T-cell (primary cell): ENCODE measurements at regions not wholly inside any gene's neighbourhood (a gene's known extent, or its start where the extent isn't known, plus 50 kb on each side); places are given as distances from the start of the nearest gene placed in this dataset.
A peak's percentile ranks its signal among the peaks of the same experiment; 100 is the strongest.

Experiments used
- ATAC-seq, 4 experiments: fragments of 200-7000 bp in 3 of 4; fragments of 150-1000 bp in 1 of 4; cut with Tn5 transposase; replicated peaks in 1 of 4; 1 replicate in 3 of 4; 2 replicates in 1 of 4; pipeline ENCODE4 v1.10.0; 2021; ENCODE audit warnings: moderate library complexity in 3 of 4, mild to moderate bottlenecking in 2 of 4, moderate number of reproducible peaks in 1 of 4
- CTCF ChIA-PET, 2 donors: fragments of 300-600 bp; sonication (Branson Sonifier 250); formaldehyde crosslinking; loops; one replicate each; lab custom pipeline; 2022; ENCODE audit warnings: antibody characterized with exemption in 2 of 2; lab: Charles Lee
- POLR2A ChIA-PET, 2 donors: fragments of 300-600 bp; sonication (Branson Sonifier 250); formaldehyde crosslinking; loops; one replicate each; lab custom pipeline; 2022; ENCODE audit warnings: antibody characterized with exemption in 2 of 2; lab: Charles Lee
- DNase-seq, 35 experiments: peaks; one replicate each; pipeline versions ENCODE4 v3.0.0 to v3.0.0-alpha.2; 2013 to 2023
- H3K27ac ChIP-seq: one replicate; pipeline ENCODE4 v1.5.1; 2013; ENCODE audit warnings: low read length
- H3K27me3 ChIP-seq, 2 experiments: replicated peaks in 1 of 2; 1 replicate in 1 of 2; 2 replicates in 1 of 2; pipeline versions ENCODE4 v1.6.1 to v1.7.0; 2013; ENCODE audit warnings: low read length in 1 of 2, mixed read lengths in 1 of 2; ENCODE audit not compliant: control insufficient read depth in 2 of 2, insufficient read depth in 2 of 2; ENCODE audit errors: extremely low read depth in 1 of 2
- H3K36me3 ChIP-seq, 2 donors: 1 replicate in 1 of 2; 2 replicates in 1 of 2; pipeline versions ENCODE4 v1.6.1 to v1.7.0; 2013; ENCODE audit warnings: low read length in 1 of 2; ENCODE audit not compliant: control insufficient read depth in 2 of 2, insufficient read depth in 1 of 2; ENCODE audit errors: extremely low read depth in 1 of 2
- H3K4me1 ChIP-seq, 2 experiments: 1 replicate in 1 of 2; 2 replicates in 1 of 2; pipeline versions ENCODE4 v1.6.1 to v1.7.0; 2013; ENCODE audit warnings: low read length in 2 of 2, mixed read lengths in 1 of 2; ENCODE audit not compliant: insufficient read depth in 2 of 2, control insufficient read depth in 1 of 2; ENCODE audit errors: extremely low read depth in 1 of 2
- H3K4me3 ChIP-seq, 2 donors: 1 replicate in 1 of 2; 2 replicates in 1 of 2; pipeline versions ENCODE4 v1.5.1 to v1.7.0; 2013; ENCODE audit warnings: mild to moderate bottlenecking in 2 of 2, low read length in 1 of 2, moderate library complexity in 1 of 2; ENCODE audit not compliant: control insufficient read depth in 1 of 2; ENCODE audit errors: extremely low read depth in 1 of 2
- H3K9me3 ChIP-seq: 2 replicates; pipeline ENCODE4 v1.7.0; 2013
- H3K27ac Mint-ChIP-seq, 2 donors: one replicate each; pipeline ENCODE4 v1.8.0; 2020 to 2021; ENCODE audit warnings: mild to moderate bottlenecking in 2 of 2, mixed read lengths in 2 of 2
- H3K27me3 Mint-ChIP-seq, 2 donors: one replicate each; pipeline ENCODE4 v1.8.0; 2021 to 2022; ENCODE audit warnings: mixed read lengths in 2 of 2
- H3K36me3 Mint-ChIP-seq: one replicate; pipeline ENCODE4 v1.8.0; 2021; ENCODE audit warnings: mixed read lengths
- H3K4me1 Mint-ChIP-seq, 3 donors: one replicate each; pipeline ENCODE4 v1.8.0; 2020 to 2022; ENCODE audit warnings: mixed read lengths in 3 of 3, mild to moderate bottlenecking in 1 of 3
- H3K4me3 Mint-ChIP-seq, 3 donors: one replicate each; pipeline ENCODE4 v1.8.0; 2020 to 2022; ENCODE audit warnings: mild to moderate bottlenecking in 3 of 3, mixed read lengths in 3 of 3, moderate library complexity in 3 of 3
- H3K9me3 Mint-ChIP-seq, 3 donors: one replicate each; pipeline ENCODE4 v1.8.0; 2020 to 2022; ENCODE audit warnings: mixed read lengths in 3 of 3
- WGBS: methylation state at CpG from one replicate; pipeline ENCODE4 v1.1.5; 2013; ENCODE audit warnings: missing lambda C conversion rate; ENCODE audit not compliant: insufficient coverage; 5-methylcytosine and 5-hydroxymethylcytosine counted together

DNA sequence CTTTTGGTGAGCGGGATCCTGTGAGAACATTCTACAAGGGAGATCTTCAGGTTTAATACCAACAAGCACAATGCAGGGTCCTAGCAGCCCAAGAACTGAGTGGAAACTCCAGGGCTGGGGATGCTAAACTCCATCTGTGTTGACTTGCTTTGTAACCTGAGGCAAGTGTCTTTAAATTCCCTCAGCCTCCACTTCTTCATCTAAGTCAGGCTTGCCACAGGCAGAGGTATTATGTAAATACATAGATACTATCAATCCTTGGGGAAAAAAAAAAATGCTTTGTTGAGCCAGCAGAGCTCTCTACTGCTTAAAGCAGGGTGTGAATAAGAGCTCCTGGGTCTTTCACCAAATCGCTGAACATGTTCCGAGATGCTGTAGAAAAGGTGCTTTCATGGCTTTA, 114.2 kb upstream of the PHACTR1 start:
- H3K4me1 Mint-ChIP-seq, result peaks cover 0 to 2% (median 0%) of the 10 kb centered on the region in 3 donors

DNA sequence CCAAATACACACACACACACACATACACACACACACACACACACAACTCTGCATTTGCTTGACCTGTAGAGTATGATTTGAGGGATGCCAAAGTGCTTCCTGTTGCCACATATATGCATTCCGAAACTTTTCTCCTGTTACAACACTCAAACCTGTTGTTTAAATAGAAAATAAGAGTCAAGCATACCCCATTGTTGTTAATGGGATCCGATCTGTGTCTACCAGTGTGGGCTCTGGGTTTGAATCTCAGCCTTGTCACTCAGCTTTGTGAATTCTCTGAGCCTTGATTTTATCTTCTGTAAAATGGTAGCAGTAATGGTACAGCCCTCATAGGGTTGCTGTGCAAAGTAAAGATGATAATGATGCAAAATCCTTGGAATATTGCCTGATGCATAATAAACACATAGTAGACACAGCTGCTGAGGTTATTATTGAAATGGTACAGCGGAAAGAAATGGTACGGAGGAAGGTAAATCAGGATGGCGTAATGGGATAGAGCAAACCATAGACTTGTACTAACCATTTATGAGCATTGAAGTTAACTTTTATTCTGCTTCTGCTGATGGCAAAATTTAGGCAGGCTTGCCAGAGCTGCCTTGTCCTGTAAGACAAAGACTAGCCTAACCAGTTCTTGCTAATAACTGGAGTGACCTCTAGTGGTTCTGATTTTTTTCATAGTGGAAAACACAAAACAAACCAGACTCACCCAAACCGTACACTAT, 113.5 kb upstream of the PHACTR1 start:
- ATAC-seq (no peak), DNase-seq (no peak)
- Mint-ChIP-seq H3K27ac (no peak overlapping the region), H3K4me3 (no peak overlapping the region), H3K36me3 (no peaks in the 10 kb centered on the region), H3K9me3 (no peaks in the 10 kb centered on the region), H3K4me1 (peaks cover 0 to 2% (median 0%) of the 10 kb centered on the region in 3 donors), H3K27me3 (peaks cover 18 to 26% of the 10 kb centered on the region in 2 donors)
- no peaks in the 10 kb centered on the region for H3K9me3 ChIP-seq
- H3K4me3 ChIP-seq, result no peak overlapping the region
- ChIA-PET CTCF (no interaction called here), POLR2A (no interaction called here)
- no peaks in the 10 kb centered on the region for H3K4me1 ChIP-seq
- WGBS, result no CpG with 5 or more reads among the region's 6 CpGs
- no peak overlapping the region for H3K27ac ChIP-seq
- H3K27me3 ChIP-seq, result peaks cover 0 to 4% of the 10 kb centered on the region in 2 experiments
- H3K36me3 ChIP-seq, result no peaks in the 10 kb centered on the region

More for the DNA sequence above, 114.2 kb upstream of the PHACTR1 start:
- Histone ChIP-seq H3K4me1 (no peaks in the 10 kb centered on the region), H3K27ac (no peak overlapping the region), H3K36me3 (no peaks in the 10 kb centered on the region), H3K9me3 (no peaks in the 10 kb centered on the region), H3K27me3 (peaks cover 0 to 4% of the 10 kb centered on the region in 2 experiments), H3K4me3 (no peak overlapping the region)
- WGBS, result 92% methylated on average over 2 of the region's 3 CpGs
- no peak overlapping the region for H3K27ac Mint-ChIP-seq
- no peak overlapping the region for H3K4me3 Mint-ChIP-seq
- ChIA-PET CTCF (no interaction called here), POLR2A (no interaction called here)
- no peaks in the 10 kb centered on the region for H3K36me3 Mint-ChIP-seq
- no peaks in the 10 kb centered on the region for H3K9me3 Mint-ChIP-seq
- DNase-seq (no peak), ATAC-seq (no peak)
- peaks cover 18 to 24% of the 10 kb centered on the region in 2 donors for H3K27me3 Mint-ChIP-seq

DNA sequence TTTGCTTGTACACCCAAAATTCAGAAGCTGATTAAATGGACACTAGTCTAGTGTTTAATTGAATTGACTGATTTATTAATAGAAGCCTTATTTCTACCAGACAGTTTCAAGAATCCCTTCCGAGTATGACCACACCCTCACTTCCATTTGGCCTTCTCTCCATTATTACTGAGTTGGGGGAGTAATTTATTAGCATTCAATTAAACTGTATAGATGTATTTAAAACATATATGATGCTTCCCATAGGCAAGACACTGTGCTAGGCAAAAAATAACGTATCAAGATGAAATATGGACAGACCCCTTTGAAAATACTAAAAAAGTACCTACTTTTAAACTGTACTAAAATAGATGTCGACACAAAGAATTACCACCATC, 112.9 kb upstream of the PHACTR1 start:
- ATAC-seq, result no peak
- CTCF ChIA-PET, result no interaction called here
- H3K4me3 Mint-ChIP-seq, result no peak overlapping the region
- H3K4me1 Mint-ChIP-seq, result peaks cover 0 to 2% (median 0%) of the 10 kb centered on the region in 3 donors
- DNase-seq, result no peak
- no peak overlapping the region for H3K27ac ChIP-seq
- no peaks in the 10 kb centered on the region for H3K4me1 ChIP-seq
- no peaks in the 10 kb centered on the region for H3K36me3 Mint-ChIP-seq
- no peaks in the 10 kb centered on the region for H3K9me3 ChIP-seq
- peaks cover 0 to 4% of the 10 kb centered on the region in 2 experiments for H3K27me3 ChIP-seq
- H3K4me3 ChIP-seq, result no peak overlapping the region
- H3K27ac Mint-ChIP-seq, result no peak overlapping the region
- WGBS, result no CpG with 5 or more reads among the region's 3 CpGs
- POLR2A ChIA-PET, result no interaction called here
- H3K9me3 Mint-ChIP-seq, result no peaks in the 10 kb centered on the region
- no peaks in the 10 kb centered on the region for H3K36me3 ChIP-seq
- H3K27me3 Mint-ChIP-seq, result peaks cover 19 to 26% of the 10 kb centered on the region in 2 donors

DNA sequence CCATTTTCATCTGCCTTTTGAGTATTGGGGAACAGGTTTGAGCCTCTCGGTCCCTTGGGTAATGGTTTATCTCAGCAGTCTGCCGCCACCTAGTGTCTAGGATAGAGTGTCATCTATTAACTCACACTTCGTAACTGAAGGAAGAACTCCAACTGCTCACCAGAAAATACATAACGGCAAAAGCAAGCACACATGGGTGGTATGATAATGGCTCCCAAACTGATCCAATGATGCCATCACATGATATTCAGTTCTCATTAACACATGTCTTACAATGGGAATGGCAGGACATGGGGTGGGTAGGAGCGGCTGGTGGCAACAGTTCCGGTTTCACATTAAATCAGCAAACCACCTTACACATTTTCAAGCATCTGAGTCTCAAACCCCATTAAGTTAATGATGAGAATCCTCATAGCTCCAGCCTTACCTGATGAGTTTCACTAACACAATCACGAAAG, 110.7 kb upstream of the PHACTR1 start:
- WGBS, result no CpG with 5 or more reads among the region's 7 CpGs
- ChIA-PET POLR2A (interaction anchor here in 1 of 2 donors (0.6 kb wide), 1 partner anchor 947 kb away, joined by 3 read pairs; no protein-coding TSS in a partner anchor), CTCF (interaction anchor here in 1 of 2 donors (0.6 to 1.5 kb wide), 2 partner anchors 951 to 1022 kb away, joined by 4 read pairs; no protein-coding TSS in a partner anchor)
- Mint-ChIP-seq H3K36me3 (no peaks in the 10 kb centered on the region), H3K9me3 (no peaks in the 10 kb centered on the region), H3K4me1 (peaks cover 0 to 2% (median 0%) of the 10 kb centered on the region in 3 donors), H3K4me3 (no peak overlapping the region), H3K27me3 (peaks cover 12 to 26% of the 10 kb centered on the region in 2 donors), H3K27ac (no peak overlapping the region)
- H3K36me3 ChIP-seq, result no peaks in the 10 kb centered on the region
- ATAC-seq, result no peak
- H3K27ac ChIP-seq, result no peak overlapping the region
- peaks cover 0 to 4% of the 10 kb centered on the region in 2 experiments for H3K27me3 ChIP-seq
- H3K4me3 ChIP-seq, result no peak overlapping the region
- no peaks in the 10 kb centered on the region for H3K4me1 ChIP-seq
- H3K9me3 ChIP-seq, result no peaks in the 10 kb centered on the region
- DNase-seq, result peak in 21 of 35 experiments; percentile 1 to 56 (median 8)

DNA sequence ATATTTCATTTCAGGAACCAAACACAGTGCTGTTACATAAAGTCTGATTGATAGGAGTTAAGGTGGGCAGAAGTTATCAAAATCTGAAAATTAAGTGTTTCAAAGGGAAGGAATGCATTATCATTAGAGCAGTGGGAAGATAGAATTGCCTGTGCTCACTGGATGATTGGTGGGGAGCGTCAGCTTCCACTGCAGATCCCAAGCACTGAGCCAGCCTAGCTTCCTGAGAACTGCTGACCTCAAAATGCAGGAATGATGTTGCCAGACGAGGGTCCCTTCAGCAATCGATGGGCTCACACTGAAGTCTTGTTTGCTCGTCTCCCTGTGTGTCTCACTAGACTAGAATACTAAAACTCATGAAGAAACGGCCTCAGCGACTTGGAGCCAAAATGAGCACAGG, 110.0 kb upstream of the PHACTR1 start:
- WGBS, result 85% methylated on average over 5 of the region's 6 CpGs
- DNase-seq (no peak), ATAC-seq (no peak)
- Histone ChIP-seq H3K4me3 (no peak overlapping the region), H3K4me1 (no peaks in the 10 kb centered on the region), H3K27me3 (peaks cover 0 to 4% of the 10 kb centered on the region in 2 experiments), H3K36me3 (no peaks in the 10 kb centered on the region), H3K27ac (no peak overlapping the region), H3K9me3 (no peaks in the 10 kb centered on the region)
- no peaks in the 10 kb centered on the region for H3K36me3 Mint-ChIP-seq
- peaks cover 0 to 2% (median 0%) of the 10 kb centered on the region in 3 donors for H3K4me1 Mint-ChIP-seq
- no peaks in the 10 kb centered on the region for H3K9me3 Mint-ChIP-seq
- ChIA-PET POLR2A (no interaction called here), CTCF (interaction anchor here in 1 of 2 donors (0.6 to 1.5 kb wide), 2 partner anchors 952 to 1022 kb away, joined by 4 read pairs; no protein-coding TSS in a partner anchor)
- H3K27me3 Mint-ChIP-seq, result peaks cover 11 to 30% of the 10 kb centered on the region in 2 donors
- no peak overlapping the region for H3K4me3 Mint-ChIP-seq
- H3K27ac Mint-ChIP-seq, result no peak overlapping the region

DNA sequence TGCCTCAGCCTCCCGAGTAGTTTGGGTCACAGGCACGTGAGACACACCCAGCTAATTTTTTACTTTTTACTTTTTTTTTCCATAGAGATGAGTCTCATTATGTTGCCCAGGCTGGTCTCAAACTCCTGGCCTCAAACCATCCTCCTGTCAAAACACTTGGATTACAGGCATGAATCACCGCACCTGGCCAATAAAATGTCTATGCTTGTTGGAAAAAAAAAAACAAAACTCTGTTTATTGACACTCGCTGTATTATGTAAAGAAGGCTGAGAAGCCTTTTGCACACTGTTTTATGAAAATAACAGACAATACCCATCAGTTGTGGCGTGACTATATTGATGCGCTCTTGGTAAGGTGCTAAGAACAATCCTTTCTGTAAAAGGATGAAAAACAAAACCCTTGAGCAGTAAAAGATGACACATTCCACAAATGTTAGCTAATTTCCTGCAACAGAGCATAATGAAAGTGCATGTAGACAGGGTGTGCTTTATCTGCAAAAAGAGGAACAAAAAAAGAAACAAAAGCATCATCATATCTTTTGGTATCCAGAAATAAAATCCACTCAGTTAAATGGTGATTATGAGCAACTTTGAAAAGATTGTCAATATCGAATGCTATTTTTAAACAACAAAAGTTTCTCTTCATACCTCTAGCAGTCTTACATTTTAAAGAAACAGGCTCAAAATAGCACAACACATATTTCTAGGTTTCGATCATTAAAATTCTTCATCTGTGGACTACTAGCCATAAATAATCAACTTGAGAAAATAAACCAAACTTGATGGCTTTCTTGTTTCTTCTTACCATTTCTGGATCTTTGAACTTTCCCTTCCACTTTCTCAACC, 108.3 kb upstream of the PHACTR1 start:
- no peaks in the 10 kb centered on the region for H3K9me3 Mint-ChIP-seq
- no peak overlapping the region for H3K4me3 ChIP-seq
- H3K27me3 Mint-ChIP-seq, result peaks cover 11 to 34% of the 10 kb centered on the region in 2 donors
- H3K9me3 ChIP-seq, result no peaks in the 10 kb centered on the region
- ATAC-seq (no peak), DNase-seq (no peak)
- ChIA-PET CTCF (interaction anchor here in 1 of 2 donors (0.6 to 0.7 kb wide), 2 partner anchors 84 to 912 kb away, joined by 3 read pairs; no protein-coding TSS in a partner anchor), POLR2A (no interaction called here)
- no peaks in the 10 kb centered on the region for H3K4me1 ChIP-seq
- peaks cover 0 to 2% (median 0%) of the 10 kb centered on the region in 3 donors for H3K4me1 Mint-ChIP-seq
- H3K36me3 ChIP-seq, result no peaks in the 10 kb centered on the region
- H3K27ac ChIP-seq, result no peak overlapping the region
- H3K27ac Mint-ChIP-seq, result no peak overlapping the region
- H3K36me3 Mint-ChIP-seq, result no peaks in the 10 kb centered on the region
- H3K4me3 Mint-ChIP-seq, result no peak overlapping the region
- H3K27me3 ChIP-seq, result peaks cover 0 to 4% of the 10 kb centered on the region in 2 experiments
- 92% methylated on average over 2 of the region's 8 CpGs for WGBS
